Right lobe of liver (tissue), 4 donors: ENCODE measurements at regions not wholly inside any gene's neighbourhood (a gene's known extent, or its start where the extent isn't known, plus 50 kb on each side); places are given as distances from the start of the nearest gene placed in this dataset.

Experiments used
- CTCF ChIP-seq, 4 donors: fragments of 200-600 bp in 3 of 4; fragments of 450-650 bp in 1 of 4; IDR thresholded peaks; one replicate each; pipeline versions ENCODE4 v1.5.1 to v1.8.0; 2016 to 2022; ENCODE audit warnings: antibody characterized with exemption in 4 of 4, mild to moderate bottlenecking in 2 of 4
- POLR2A ChIP-seq: fragments of 450-650 bp; IDR thresholded peaks from one replicate; pipeline ENCODE4 v1.6.1; 2017; ENCODE audit warnings: antibody characterized with exemption, mild to moderate bottlenecking
- donor health status: DM: no; HTN: no; CAD: no.
- donor health status: DM: no; HTN: no; CAD: no.
- donor health status: DM: no; HTN: yes; CAD: no.

GRCh38 chr16:52713740-52714139 is 166.8 kb upstream of the TOX3 start:
- TF ChIP-seq POLR2A (no peak), CTCF (IDR thresholded peaks at IDR 0.05) (no peak)
